ENCODE measurements at regions not wholly inside any gene's neighbourhood (a gene's known extent, or its start where the extent isn't known, plus 50 kb on each side); places are given as distances from the start of the nearest gene placed in this dataset.

DNA sequence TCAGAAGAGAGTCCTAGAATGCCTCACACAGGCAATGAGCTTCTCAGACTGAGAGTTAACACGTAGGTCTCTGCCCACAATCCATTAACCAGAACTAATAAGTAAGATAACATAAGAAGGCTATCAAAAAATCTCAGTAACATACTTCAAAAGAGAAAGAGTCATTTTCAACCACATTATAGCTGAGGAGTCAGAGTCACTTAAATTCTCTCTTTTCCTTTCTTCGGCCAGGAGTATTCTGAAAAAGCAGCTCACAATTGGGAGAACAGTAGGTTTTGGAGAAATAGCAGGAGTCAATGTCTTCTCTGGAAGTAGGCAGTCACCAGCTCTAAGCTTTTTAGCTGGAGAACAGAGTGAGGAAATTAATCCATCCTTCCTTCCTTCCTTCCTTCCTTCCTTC, 1364.4 kb upstream of the NXPH2 start:
- Histone ChIP-seq H3K9me3 (ENCODE audit: low read length) (no peaks in the 10 kb centered on the region), H3K36me3 (ENCODE audit: insufficient read depth, low read length) (no peaks in the 10 kb centered on the region), H4K20me1 (ENCODE audit: insufficient read depth) (no peaks in the 10 kb centered on the region), H3F3A (ENCODE audit: insufficient read depth, low read length, poor library complexity, severe bottlenecking) (no peaks in the 10 kb centered on the region), H3K27me3 (ENCODE audit: insufficient read depth, low read depth, low read length) (no peaks in the 10 kb centered on the region), H3K4me2 (ENCODE audit: low read length) (no peak overlapping the region), H3K4me3 (ENCODE audit: low read length) (no peak overlapping the region), H3K27ac (ENCODE audit: low read length) (no peak overlapping the region), H3K79me2 (replicated peaks; ENCODE audit: insufficient read depth, low read length) (no peaks in the 10 kb centered on the region), H3K9me2 (ENCODE audit: insufficient read depth, low read length) (no peaks in the 10 kb centered on the region), H2AFZ (ENCODE audit: low read depth, low read length) (no peak overlapping the region), H3K9ac (ENCODE audit: low read length) (no peak overlapping the region)
- TF ChIP-seq EP300 (conservative IDR thresholded peaks at IDR 0.05; ENCODE audit: poor library complexity, severe bottlenecking) (no peak), CTCF (IDR thresholded peaks at IDR 0.05; ENCODE audit: poor library complexity, severe bottlenecking) (no peak), MXI1 (conservative IDR thresholded peaks at IDR 0.05; ENCODE audit: poor library complexity, severe bottlenecking) (no peak), RAD21 (conservative IDR thresholded peaks at IDR 0.05) (no peak), TAF1 (IDR thresholded peaks at IDR 0.05; ENCODE audit: low read depth) (no peak), POLR2AphosphoS5 (IDR thresholded peaks at IDR 0.05) (no peak), SMC3 (conservative IDR thresholded peaks at IDR 0.05; ENCODE audit: poor library complexity) (no peak), EZH2 (IDR thresholded peaks at IDR 0.05; ENCODE audit: borderline replicate concordance, insufficient read depth, low read length, poor library complexity, severe bottlenecking) (no peak)
- TF ChIP-seq, protein P1, sequence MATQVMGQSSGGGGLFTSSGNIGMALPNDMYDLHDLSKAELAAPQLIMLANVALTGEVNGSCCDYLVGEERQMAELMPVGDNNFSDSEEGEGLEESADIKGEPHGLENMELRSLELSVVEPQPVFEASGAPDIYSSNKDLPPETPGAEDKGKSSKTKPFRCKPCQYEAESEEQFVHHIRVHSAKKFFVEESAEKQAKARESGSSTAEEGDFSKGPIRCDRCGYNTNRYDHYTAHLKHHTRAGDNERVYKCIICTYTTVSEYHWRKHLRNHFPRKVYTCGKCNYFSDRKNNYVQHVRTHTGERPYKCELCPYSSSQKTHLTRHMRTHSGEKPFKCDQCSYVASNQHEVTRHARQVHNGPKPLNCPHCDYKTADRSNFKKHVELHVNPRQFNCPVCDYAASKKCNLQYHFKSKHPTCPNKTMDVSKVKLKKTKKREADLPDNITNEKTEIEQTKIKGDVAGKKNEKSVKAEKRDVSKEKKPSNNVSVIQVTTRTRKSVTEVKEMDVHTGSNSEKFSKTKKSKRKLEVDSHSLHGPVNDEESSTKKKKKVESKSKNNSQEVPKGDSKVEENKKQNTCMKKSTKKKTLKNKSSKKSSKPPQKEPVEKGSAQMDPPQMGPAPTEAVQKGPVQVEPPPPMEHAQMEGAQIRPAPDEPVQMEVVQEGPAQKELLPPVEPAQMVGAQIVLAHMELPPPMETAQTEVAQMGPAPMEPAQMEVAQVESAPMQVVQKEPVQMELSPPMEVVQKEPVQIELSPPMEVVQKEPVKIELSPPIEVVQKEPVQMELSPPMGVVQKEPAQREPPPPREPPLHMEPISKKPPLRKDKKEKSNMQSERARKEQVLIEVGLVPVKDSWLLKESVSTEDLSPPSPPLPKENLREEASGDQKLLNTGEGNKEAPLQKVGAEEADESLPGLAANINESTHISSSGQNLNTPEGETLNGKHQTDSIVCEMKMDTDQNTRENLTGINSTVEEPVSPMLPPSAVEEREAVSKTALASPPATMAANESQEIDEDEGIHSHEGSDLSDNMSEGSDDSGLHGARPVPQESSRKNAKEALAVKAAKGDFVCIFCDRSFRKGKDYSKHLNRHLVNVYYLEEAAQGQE (IDR thresholded peaks at IDR 0.05; ENCODE audit: borderline replicate concordance): no peak

DNA sequence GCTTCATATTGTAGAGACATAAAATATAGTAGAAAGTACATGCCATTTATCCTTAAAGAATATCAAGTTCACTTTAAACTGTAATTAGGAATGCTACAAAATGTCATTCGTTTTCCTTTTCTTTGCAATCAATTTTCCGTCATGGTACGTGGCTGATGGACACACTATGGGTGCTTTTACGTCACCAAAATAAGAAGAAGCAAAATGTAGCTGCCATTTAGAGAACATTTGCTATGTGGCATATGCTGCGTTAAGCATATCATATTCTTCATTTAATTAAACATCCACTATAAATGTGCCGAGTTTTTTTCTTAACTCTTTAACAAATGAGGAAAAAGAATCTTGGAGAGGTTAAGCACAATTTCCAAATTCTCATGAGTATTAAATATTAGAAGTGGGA, 1358.5 kb upstream of the NXPH2 start:
- H3K9me3 ChIP-seq (ENCODE audit: low read length): no peaks in the 10 kb centered on the region
- no peaks in the 10 kb centered on the region for H3K36me3 ChIP-seq (ENCODE audit: insufficient read depth, low read length)
- H3K79me2 ChIP-seq (replicated peaks; ENCODE audit: insufficient read depth, low read length): no peaks in the 10 kb centered on the region
- no peak overlapping the region for H3K4me3 ChIP-seq (ENCODE audit: low read length)
- H4K20me1 ChIP-seq (ENCODE audit: insufficient read depth): no peaks in the 10 kb centered on the region
- H3K9ac ChIP-seq (ENCODE audit: low read length): no peak overlapping the region
- no peaks in the 10 kb centered on the region for H3K27me3 ChIP-seq (ENCODE audit: insufficient read depth, low read depth, low read length)
- TF ChIP-seq SMC3 (conservative IDR thresholded peaks at IDR 0.05; ENCODE audit: poor library complexity): no peak
- no peak for TF ChIP-seq RAD21 (conservative IDR thresholded peaks at IDR 0.05)
- no peak overlapping the region for H3K27ac ChIP-seq (ENCODE audit: low read length)
- H3F3A ChIP-seq (ENCODE audit: insufficient read depth, low read length, poor library complexity, severe bottlenecking): no peaks in the 10 kb centered on the region
- H3K4me2 ChIP-seq (ENCODE audit: low read length): no peak overlapping the region
- no peaks in the 10 kb centered on the region for H3K9me2 ChIP-seq (ENCODE audit: insufficient read depth, low read length)
- H2AFZ ChIP-seq (ENCODE audit: low read depth, low read length): no peak overlapping the region

DNA sequence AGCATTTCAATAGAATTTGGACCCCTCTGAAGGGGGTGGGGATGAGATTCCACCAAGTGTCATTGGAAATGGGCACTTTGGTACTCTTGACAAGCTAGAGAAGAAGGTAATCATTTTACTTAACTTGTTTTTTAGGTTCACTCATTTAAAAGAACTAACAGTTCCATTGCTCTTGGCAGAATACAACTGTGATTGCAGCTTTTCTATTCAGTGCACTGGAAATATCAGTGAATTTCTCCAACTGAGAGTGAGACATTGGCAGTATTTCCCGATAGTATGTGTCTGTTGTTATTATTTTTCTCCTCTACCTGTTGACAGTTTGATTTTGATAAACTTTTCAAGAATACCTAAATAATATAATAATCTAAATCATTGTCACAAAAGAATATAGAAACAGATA, 1356.7 kb upstream of the NXPH2 start:
- no peak overlapping the region for H3K4me2 ChIP-seq (ENCODE audit: low read length)

More for the DNA sequence above, 1356.7 kb upstream of the NXPH2 start:
- Histone ChIP-seq H4K20me1 (ENCODE audit: insufficient read depth) (no peaks in the 10 kb centered on the region), H3F3A (ENCODE audit: insufficient read depth, low read length, poor library complexity, severe bottlenecking) (no peaks in the 10 kb centered on the region), H3K9me3 (ENCODE audit: low read length) (no peaks in the 10 kb centered on the region), H3K4me3 (ENCODE audit: low read length) (no peak overlapping the region), H3K36me3 (ENCODE audit: insufficient read depth, low read length) (no peaks in the 10 kb centered on the region), H3K27ac (ENCODE audit: low read length) (no peak overlapping the region), H3K79me2 (replicated peaks; ENCODE audit: insufficient read depth, low read length) (no peaks in the 10 kb centered on the region), H3K9ac (ENCODE audit: low read length) (no peak overlapping the region), H3K27me3 (ENCODE audit: insufficient read depth, low read depth, low read length) (no peaks in the 10 kb centered on the region), H3K9me2 (ENCODE audit: insufficient read depth, low read length) (no peaks in the 10 kb centered on the region), H2AFZ (ENCODE audit: low read depth, low read length) (no peak overlapping the region)
- no peak for TF ChIP-seq MXI1 (conservative IDR thresholded peaks at IDR 0.05; ENCODE audit: poor library complexity, severe bottlenecking)
